Lower leg skin (tissue), 3 donors: ENCODE measurements at regions not wholly inside any gene's neighbourhood (a gene's known extent, or its start where the extent isn't known, plus 50 kb on each side); places are given as distances from the start of the nearest gene placed in this dataset.

Experiments used
- POLR2A ChIP-seq, 2 donors: fragments of 450-650 bp; IDR thresholded peaks; one replicate each; pipeline ENCODE4 v1.6.1; 2016 to 2017; ENCODE audit warnings: antibody characterized with exemption in 2 of 2, mild to moderate bottlenecking in 1 of 2, moderate library complexity in 1 of 2
- TF ChIP-seq, protein P1 (sequence below), 3 donors: fragments of 450-650 bp; IDR thresholded peaks; one replicate each; pipeline ENCODE4 v1.5.1; 2016; ENCODE audit warnings: antibody characterized with exemption in 3 of 3, mild to moderate bottlenecking in 3 of 3, moderate library complexity in 2 of 3

- TF ChIP-seq, protein P1, sequence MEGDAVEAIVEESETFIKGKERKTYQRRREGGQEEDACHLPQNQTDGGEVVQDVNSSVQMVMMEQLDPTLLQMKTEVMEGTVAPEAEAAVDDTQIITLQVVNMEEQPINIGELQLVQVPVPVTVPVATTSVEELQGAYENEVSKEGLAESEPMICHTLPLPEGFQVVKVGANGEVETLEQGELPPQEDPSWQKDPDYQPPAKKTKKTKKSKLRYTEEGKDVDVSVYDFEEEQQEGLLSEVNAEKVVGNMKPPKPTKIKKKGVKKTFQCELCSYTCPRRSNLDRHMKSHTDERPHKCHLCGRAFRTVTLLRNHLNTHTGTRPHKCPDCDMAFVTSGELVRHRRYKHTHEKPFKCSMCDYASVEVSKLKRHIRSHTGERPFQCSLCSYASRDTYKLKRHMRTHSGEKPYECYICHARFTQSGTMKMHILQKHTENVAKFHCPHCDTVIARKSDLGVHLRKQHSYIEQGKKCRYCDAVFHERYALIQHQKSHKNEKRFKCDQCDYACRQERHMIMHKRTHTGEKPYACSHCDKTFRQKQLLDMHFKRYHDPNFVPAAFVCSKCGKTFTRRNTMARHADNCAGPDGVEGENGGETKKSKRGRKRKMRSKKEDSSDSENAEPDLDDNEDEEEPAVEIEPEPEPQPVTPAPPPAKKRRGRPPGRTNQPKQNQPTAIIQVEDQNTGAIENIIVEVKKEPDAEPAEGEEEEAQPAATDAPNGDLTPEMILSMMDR (IDR thresholded peaks at IDR 0.05): no peak
- no peak for TF ChIP-seq POLR2A (IDR thresholded peaks at IDR 0.05)
These were observed 796.3 kb downstream of the DIAPH3 start for GRCh38 chr13:59367467-59367866.
